SK-N-SH (cell line): ENCODE measurements at regions not wholly inside any gene's neighbourhood (a gene's known extent, or its start where the extent isn't known, plus 50 kb on each side); places are given as distances from the start of the nearest gene placed in this dataset.

Experiments used
- CTCF ChIA-PET: fragments of 300-600, 350-600 bp; formaldehyde crosslinking; extraction: SDS; loops from one replicate; lab custom pipeline; 2021; lab: Yijun Ruan, JAX
- POLR2A ChIA-PET: fragments of 350-600 bp; sonication (Branson Sonifier 250); formaldehyde crosslinking; extraction: SDS; loops from one replicate; lab custom pipeline; 2020; ENCODE audit warnings: antibody characterized with exemption, inconsistent platforms; lab: Yijun Ruan, JAX
- DNase-seq: peaks from one replicate; pipeline ENCODE4 v3.0.0; 2012
- H2AFZ ChIP-seq: fragments of 200-600 bp; sonication (generic); 2 replicates; pipeline ENCODE4 v1.8.1; 2016; ENCODE audit warnings: antibody characterized with exemption, mild to moderate bottlenecking, low read depth
- H3F3A ChIP-seq: fragments of 200-600 bp; sonication (generic); replicated peaks from 2 replicates; pipeline ENCODE3; 2016; ENCODE audit warnings: antibody characterized with exemption, mild to moderate bottlenecking; ENCODE audit not compliant: insufficient read depth
- H3K27ac ChIP-seq, 2 experiments: fragments of 200-500 bp in 1 of 2; fragments of 200-600 bp in 1 of 2; sonication (Bioruptor generic) in 1 of 2; sonication (generic), shearing (Covaris generic) in 1 of 2; 2 replicates each; pipeline versions ENCODE4 v1.5.1 to v1.6.1; 2014 to 2016; ENCODE audit warnings: low read depth in 2 of 2, inconsistent platforms in 1 of 2, low read length in 1 of 2, mild to moderate bottlenecking in 1 of 2, mixed read lengths in 1 of 2
- H3K27me3 ChIP-seq: fragments of 200-600 bp; sonication (generic), shearing (Covaris generic); 2 replicates; pipeline ENCODE4 v1.6.1; 2016; ENCODE audit warnings: mixed run types; ENCODE audit not compliant: insufficient read depth
- H3K36me3 ChIP-seq, 2 experiments: fragments of 200-500 bp in 1 of 2; fragments of 200-600 bp in 1 of 2; sonication (Bioruptor generic) in 1 of 2; sonication (generic) in 1 of 2; replicated peaks in 1 of 2; 2 replicates each; pipeline versions ENCODE3 to v1.5.1; 2014 to 2016; ENCODE audit warnings: low read length in 1 of 2, mild to moderate bottlenecking in 1 of 2; ENCODE audit not compliant: insufficient read depth in 2 of 2, control insufficient read depth in 1 of 2
- H3K4me1 ChIP-seq, 2 experiments: fragments of 200-500 bp in 1 of 2; fragments of 200-600 bp in 1 of 2; sonication (Bioruptor generic) in 1 of 2; sonication (generic), shearing (Covaris generic) in 1 of 2; 2 replicates each; pipeline versions ENCODE4 v1.5.1 to v1.6.1; 2014 to 2016; ENCODE audit warnings: low read depth in 1 of 2, low read length in 1 of 2, mixed run types in 1 of 2; ENCODE audit not compliant: insufficient read depth in 2 of 2, control insufficient read depth in 1 of 2
- H3K4me2 ChIP-seq: fragments of 200-600 bp; sonication (generic), shearing (Covaris generic); 2 replicates; pipeline ENCODE4 v1.6.1; 2017; ENCODE audit warnings: mixed run types
- H3K4me3 ChIP-seq, 2 experiments: fragments of 200-500 bp in 1 of 2; fragments of 200-600 bp in 1 of 2; sonication (Bioruptor generic) in 1 of 2; sonication (generic), shearing (Covaris generic) in 1 of 2; 2 replicates each; pipeline versions ENCODE4 v1.5.1 to v1.8.1; 2014 to 2016; ENCODE audit warnings: low read depth in 2 of 2, inconsistent platforms in 1 of 2, low read length in 1 of 2, mild to moderate bottlenecking in 1 of 2, mixed read lengths in 1 of 2, moderate library complexity in 1 of 2
- H3K79me2 ChIP-seq: fragments of 200-600 bp; sonication (generic); 2 replicates; pipeline ENCODE4 v1.8.1; 2017; ENCODE audit warnings: mild to moderate bottlenecking; ENCODE audit not compliant: insufficient read depth
- H3K9ac ChIP-seq: fragments of 200-600 bp; sonication (generic); 2 replicates; pipeline ENCODE4 v1.6.1; 2017; ENCODE audit warnings: mixed run types
- H3K9me2 ChIP-seq: fragments of 200-600 bp; sonication (generic); 2 replicates; pipeline ENCODE4 v1.6.1; 2017; ENCODE audit warnings: mixed run types
- H3K9me3 ChIP-seq: fragments of 200-600 bp; sonication (generic); 2 replicates; pipeline ENCODE4 v1.6.1; 2017; ENCODE audit warnings: mixed run types, mild to moderate bottlenecking, moderate library complexity
- H4K20me1 ChIP-seq: fragments of 200-600 bp; sonication (generic); 2 replicates; pipeline ENCODE4 v1.6.1; 2017; ENCODE audit warnings: mild to moderate bottlenecking, mixed run types; ENCODE audit not compliant: insufficient read depth
- CHD2 ChIP-seq: fragments of 150-350 bp; IDR thresholded peaks from 2 replicates; pipeline ENCODE4 v1.6.1; 2018; ENCODE audit warnings: low read length; ENCODE audit not compliant: partially characterized antibody
- ELF1 ChIP-seq: IDR thresholded peaks from 2 replicates; pipeline ENCODE4 v1.4.0; 2012
- EP300 ChIP-seq, 2 experiments: IDR thresholded peaks; 2 replicates each; pipeline versions ENCODE4 v1.4.0 to v1.6.1; 2012; ENCODE audit warnings: borderline replicate concordance in 1 of 2, low read depth in 1 of 2, low read length in 1 of 2
- EZH2phosphoT487 ChIP-seq: fragments of 200-600 bp; sonication (generic); IDR thresholded peaks from 2 replicates; pipeline ENCODE4 v1.6.1; 2017; ENCODE audit warnings: low read depth, mixed run types, mild to moderate bottlenecking, antibody characterized with exemption, moderate library complexity, borderline replicate concordance
- FOSL2 ChIP-seq: IDR thresholded peaks from 2 replicates; pipeline ENCODE4 v1.4.0; 2012; ENCODE audit warnings: low read depth, mild to moderate bottlenecking, moderate library complexity, borderline replicate concordance
- FOXM1 ChIP-seq: IDR thresholded peaks from 2 replicates; pipeline ENCODE4 v1.4.0; 2012; ENCODE audit warnings: low read depth, mild to moderate bottlenecking
- MEF2A ChIP-seq: IDR thresholded peaks from 2 replicates; pipeline ENCODE4 v1.4.0; 2012; ENCODE audit warnings: low read depth, borderline replicate concordance
- RAD21 ChIP-seq: IDR thresholded peaks from 2 replicates; pipeline ENCODE4 v1.6.1; 2012; ENCODE audit warnings: mild to moderate bottlenecking, low read length
- RCOR1 ChIP-seq: fragments of 150-350 bp; IDR thresholded peaks from 2 replicates; pipeline ENCODE4 v1.6.1; 2017; ENCODE audit warnings: antibody characterized with exemption, low read length
- SIN3A ChIP-seq: IDR thresholded peaks from 2 replicates; pipeline ENCODE4 v1.6.1; 2012; ENCODE audit warnings: low read depth, mild to moderate bottlenecking, low read length, moderate library complexity, borderline replicate concordance
- SMC3 ChIP-seq: IDR thresholded peaks from 2 replicates; pipeline ENCODE4 v1.6.1; 2012; ENCODE audit warnings: low read depth, low read length, improper control_type of control experiment
- TAF1 ChIP-seq: IDR thresholded peaks from 2 replicates; pipeline ENCODE4 v1.6.1; 2012; ENCODE audit warnings: low read depth, mild to moderate bottlenecking, low read length, moderate library complexity, borderline replicate concordance
- TEAD4 ChIP-seq: IDR thresholded peaks from 2 replicates; pipeline ENCODE4 v1.4.0; 2012; ENCODE audit warnings: mild to moderate bottlenecking, borderline replicate concordance; ENCODE audit not compliant: insufficient read depth
- YY1 ChIP-seq: IDR thresholded peaks from 2 replicates; pipeline ENCODE4 v1.4.0; 2012; ENCODE audit warnings: low read depth, mild to moderate bottlenecking
- WGBS: methylation state at CpG from one replicate; pipeline ENCODE4 v1.1.6; 2017; ENCODE audit warnings: low lambda C conversion rate; 5-methylcytosine and 5-hydroxymethylcytosine counted together
- TF ChIP-seq, protein P1 (sequence below): IDR thresholded peaks from 2 replicates; pipeline ENCODE4 v1.4.0; 2012; ENCODE audit warnings: low read depth, borderline replicate concordance
- TF ChIP-seq, protein P2 (sequence below): fragments of 150-350 bp; IDR thresholded peaks from 2 replicates; pipeline ENCODE4 v1.6.1; 2016; ENCODE audit warnings: mild to moderate bottlenecking, low read depth, low read length

DNA sequence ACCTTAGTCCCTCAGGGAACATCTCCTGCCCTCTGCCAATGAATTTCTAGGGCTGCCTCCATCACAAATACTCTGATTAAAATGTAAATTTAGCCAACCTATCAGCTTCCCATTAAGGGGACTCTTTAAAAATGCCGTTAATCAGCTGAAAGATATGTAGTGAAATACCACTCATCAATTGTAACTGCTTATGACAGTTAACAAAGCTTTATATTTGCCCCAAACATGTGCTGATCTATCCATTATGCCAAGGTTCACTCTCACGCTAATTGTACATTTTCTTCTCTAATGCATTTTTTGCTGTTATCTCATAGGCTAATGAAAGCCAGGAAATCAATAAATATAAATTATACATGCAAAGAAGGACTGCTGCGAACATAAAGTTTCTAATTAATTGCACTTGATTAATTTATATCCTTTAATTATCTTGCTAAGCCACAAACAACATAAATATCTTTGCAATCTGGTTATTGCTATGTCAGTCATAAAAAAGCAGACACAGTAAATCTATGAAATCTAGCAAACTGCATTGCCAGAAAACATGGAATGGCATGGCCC lies 601.4 kb upstream of the SALL1 start (continued):
- TF ChIP-seq, protein P1, sequence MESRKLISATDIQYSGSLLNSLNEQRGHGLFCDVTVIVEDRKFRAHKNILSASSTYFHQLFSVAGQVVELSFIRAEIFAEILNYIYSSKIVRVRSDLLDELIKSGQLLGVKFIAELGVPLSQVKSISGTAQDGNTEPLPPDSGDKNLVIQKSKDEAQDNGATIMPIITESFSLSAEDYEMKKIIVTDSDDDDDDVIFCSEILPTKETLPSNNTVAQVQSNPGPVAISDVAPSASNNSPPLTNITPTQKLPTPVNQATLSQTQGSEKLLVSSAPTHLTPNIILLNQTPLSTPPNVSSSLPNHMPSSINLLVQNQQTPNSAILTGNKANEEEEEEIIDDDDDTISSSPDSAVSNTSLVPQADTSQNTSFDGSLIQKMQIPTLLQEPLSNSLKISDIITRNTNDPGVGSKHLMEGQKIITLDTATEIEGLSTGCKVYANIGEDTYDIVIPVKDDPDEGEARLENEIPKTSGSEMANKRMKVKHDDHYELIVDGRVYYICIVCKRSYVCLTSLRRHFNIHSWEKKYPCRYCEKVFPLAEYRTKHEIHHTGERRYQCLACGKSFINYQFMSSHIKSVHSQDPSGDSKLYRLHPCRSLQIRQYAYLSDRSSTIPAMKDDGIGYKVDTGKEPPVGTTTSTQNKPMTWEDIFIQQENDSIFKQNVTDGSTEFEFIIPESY: no peak
- no peak for TF ChIP-seq RCOR1

DNA sequence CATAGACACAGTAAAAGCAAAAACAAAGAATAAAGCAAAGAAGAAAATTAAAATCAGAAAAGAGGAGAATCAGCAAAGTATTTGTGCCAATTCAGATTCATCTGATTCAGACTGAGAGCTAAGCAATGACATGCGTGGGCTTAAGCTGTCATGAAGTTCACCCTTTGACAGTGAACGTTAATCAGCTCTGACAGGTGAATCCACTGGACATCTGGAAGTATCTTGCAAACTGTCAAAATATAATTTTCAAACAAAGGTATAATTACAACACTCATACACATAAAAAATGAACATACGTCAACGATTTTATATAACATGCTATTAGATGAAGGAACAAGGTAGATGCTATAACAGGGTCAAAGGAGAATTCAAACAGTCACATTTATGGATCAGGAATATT lies 596.3 kb upstream of the SALL1 start:
- Histone ChIP-seq H3K4me1 (peaks cover 0 to 4% of the 10 kb centered on the region in 2 experiments; a peak in 2 of 4 replicates), H3K27ac (no peak overlapping the region), H3K9ac (no peak overlapping the region), H3K4me2 (no peak overlapping the region), H3K27me3 (no peaks in the 10 kb centered on the region), H2AFZ (no peak overlapping the region), H3K9me2 (no peaks in the 10 kb centered on the region), H3K4me3 (no peak overlapping the region), H3F3A (no peaks in the 10 kb centered on the region), H3K79me2 (no peaks in the 10 kb centered on the region), H3K36me3 (no peaks in the 10 kb centered on the region), H3K9me3 (no peaks in the 10 kb centered on the region), H4K20me1 (no peaks in the 10 kb centered on the region)
- TF ChIP-seq, protein P1: no peak
- TF ChIP-seq EZH2phosphoT487: no peak
- no peak for TF ChIP-seq CHD2
- no peak for TF ChIP-seq YY1
- TF ChIP-seq MEF2A: no peak
- TF ChIP-seq EP300 (IDR thresholded peaks at IDR 0.05; ENCODE audit: borderline replicate concordance in 1 of 2, low read depth in 1 of 2, low read length in 1 of 2): no peak
- no peak for TF ChIP-seq SMC3
- TF ChIP-seq TAF1: no peak
- TF ChIP-seq FOSL2: no peak
- no peak for TF ChIP-seq RAD21
- no peak for TF ChIP-seq RCOR1
- TF ChIP-seq SIN3A: no peak
- no peak for TF ChIP-seq ELF1
- no peak for TF ChIP-seq TEAD4
- no peak for TF ChIP-seq FOXM1
- TF ChIP-seq, protein P2, sequence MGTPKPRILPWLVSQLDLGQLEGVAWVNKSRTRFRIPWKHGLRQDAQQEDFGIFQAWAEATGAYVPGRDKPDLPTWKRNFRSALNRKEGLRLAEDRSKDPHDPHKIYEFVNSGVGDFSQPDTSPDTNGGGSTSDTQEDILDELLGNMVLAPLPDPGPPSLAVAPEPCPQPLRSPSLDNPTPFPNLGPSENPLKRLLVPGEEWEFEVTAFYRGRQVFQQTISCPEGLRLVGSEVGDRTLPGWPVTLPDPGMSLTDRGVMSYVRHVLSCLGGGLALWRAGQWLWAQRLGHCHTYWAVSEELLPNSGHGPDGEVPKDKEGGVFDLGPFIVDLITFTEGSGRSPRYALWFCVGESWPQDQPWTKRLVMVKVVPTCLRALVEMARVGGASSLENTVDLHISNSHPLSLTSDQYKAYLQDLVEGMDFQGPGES: no peak
- ChIA-PET CTCF (interaction anchor here (1.0 kb wide), 2 partner anchors 8 to 71 kb away, joined by 3 read pairs; no protein-coding TSS in a partner anchor), POLR2A (no interaction called here)
- DNase-seq: no peak
- WGBS: 46% methylated on average over 4 of the region's 4 CpGs
